ENCODE measurements at regions not wholly inside any gene's neighbourhood (a gene's known extent, or its start where the extent isn't known, plus 50 kb on each side); places are given as distances from the start of the nearest gene placed in this dataset.

GRCh38 chr4:10312568-10312967 lies 144.7 kb downstream of the ZNF518B start:
- ChIA-PET CTCF (no interaction called here), RAD21 (ENCODE audit: low non-redundant PET in 1 of 2, low total read pairs in 2 of 2, uncharacterized antibody in 2 of 2, unreplicated experiment in 2 of 2) (no interaction called here)

More at GRCh38 chr4:10312568-10312967, 144.7 kb downstream of the ZNF518B start:
- Histone ChIP-seq H3K4me1 (ENCODE audit: control insufficient read depth in 1 of 2, insufficient read depth in 2 of 2, low read length in 2 of 2) (no peaks in the 10 kb centered on the region), H4K20me1 (ENCODE audit: insufficient read depth) (no peaks in the 10 kb centered on the region), H3K27ac (ENCODE audit: low read depth, low read length) (no peak overlapping the region), H2AFZ (ENCODE audit: low read depth, low read length, poor library complexity, severe bottlenecking) (no peak overlapping the region), H3K9me3 (ENCODE audit: control insufficient read depth in 1 of 2, insufficient read depth in 1 of 2, low read depth in 1 of 2, low read length in 2 of 2) (no peaks in the 10 kb centered on the region), H3K36me3 (ENCODE audit: control insufficient read depth in 1 of 2, insufficient read depth in 2 of 2, low read length in 2 of 2) (no peaks in the 10 kb centered on the region), H3K4me2 (ENCODE audit: low read length) (no peak overlapping the region), H3K79me2 (ENCODE audit: insufficient read depth, low read length) (no peaks in the 10 kb centered on the region), H3K9me2 (ENCODE audit: insufficient read depth) (no peaks in the 10 kb centered on the region), H3K27me3 (ENCODE audit: insufficient read depth, low read length) (peaks cover 57% of the 10 kb centered on the region), H3K9ac (ENCODE audit: low read length) (no peak overlapping the region), H3K4me3 (replicated peaks in 1 of 2; ENCODE audit: low read depth in 1 of 2, low read length in 2 of 2) (no peak overlapping the region)
- TF ChIP-seq SP1 (IDR thresholded peaks at IDR 0.05; ENCODE audit: low read depth): no peak
- TF ChIP-seq EGR1 (IDR thresholded peaks at IDR 0.05; ENCODE audit: low read depth): no peak
- no peak for TF ChIP-seq CEBPB (IDR thresholded peaks at IDR 0.05; ENCODE audit: low read depth)
- TF ChIP-seq YY1 (IDR thresholded peaks at IDR 0.05; ENCODE audit: extremely low read depth, insufficient replicate concordance, low read depth, low read length): no peak
- TF ChIP-seq SRF (IDR thresholded peaks at IDR 0.05; ENCODE audit: low read depth): no peak
- TF ChIP-seq, protein P1, sequence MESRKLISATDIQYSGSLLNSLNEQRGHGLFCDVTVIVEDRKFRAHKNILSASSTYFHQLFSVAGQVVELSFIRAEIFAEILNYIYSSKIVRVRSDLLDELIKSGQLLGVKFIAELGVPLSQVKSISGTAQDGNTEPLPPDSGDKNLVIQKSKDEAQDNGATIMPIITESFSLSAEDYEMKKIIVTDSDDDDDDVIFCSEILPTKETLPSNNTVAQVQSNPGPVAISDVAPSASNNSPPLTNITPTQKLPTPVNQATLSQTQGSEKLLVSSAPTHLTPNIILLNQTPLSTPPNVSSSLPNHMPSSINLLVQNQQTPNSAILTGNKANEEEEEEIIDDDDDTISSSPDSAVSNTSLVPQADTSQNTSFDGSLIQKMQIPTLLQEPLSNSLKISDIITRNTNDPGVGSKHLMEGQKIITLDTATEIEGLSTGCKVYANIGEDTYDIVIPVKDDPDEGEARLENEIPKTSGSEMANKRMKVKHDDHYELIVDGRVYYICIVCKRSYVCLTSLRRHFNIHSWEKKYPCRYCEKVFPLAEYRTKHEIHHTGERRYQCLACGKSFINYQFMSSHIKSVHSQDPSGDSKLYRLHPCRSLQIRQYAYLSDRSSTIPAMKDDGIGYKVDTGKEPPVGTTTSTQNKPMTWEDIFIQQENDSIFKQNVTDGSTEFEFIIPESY (IDR thresholded peaks at IDR 0.05; ENCODE audit: extremely low read depth, insufficient replicate concordance, low read length): no peak
- TF ChIP-seq REST (IDR thresholded peaks at IDR 0.05; ENCODE audit: low read depth): no peak
- no peak for TF ChIP-seq JUND (IDR thresholded peaks at IDR 0.05)
- TF ChIP-seq, protein P2, sequence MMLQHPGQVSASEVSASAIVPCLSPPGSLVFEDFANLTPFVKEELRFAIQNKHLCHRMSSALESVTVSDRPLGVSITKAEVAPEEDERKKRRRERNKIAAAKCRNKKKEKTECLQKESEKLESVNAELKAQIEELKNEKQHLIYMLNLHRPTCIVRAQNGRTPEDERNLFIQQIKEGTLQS (IDR thresholded peaks at IDR 0.05): no peak
- TF ChIP-seq FOSL1 (IDR thresholded peaks at IDR 0.05; ENCODE audit: low read depth): no peak
- TF ChIP-seq ELF1 (IDR thresholded peaks at IDR 0.05; ENCODE audit: borderline replicate concordance, low read depth): no peak
- no peak for TF ChIP-seq POLR2AphosphoS5 (IDR thresholded peaks at IDR 0.05; ENCODE audit: low read depth, low read length)
- TF ChIP-seq EZH2phosphoT487 (IDR thresholded peaks at IDR 0.05; ENCODE audit: borderline replicate concordance): no peak
- no peak for ATAC-seq
- no TSS peak for BruUV-seq (replicated peaks)
- POLR2A ChIA-PET: no interaction called here
- DNase-seq (ENCODE audit: low read depth, low spot score): no peak
- intact Hi-C loops (cut with micrococcal nuclease): no loop called here

All from HCT116 (cell line).